Endodermal cell (in vitro differentiated cells): ENCODE measurements at regions not wholly inside any gene's neighbourhood (a gene's known extent, or its start where the extent isn't known, plus 50 kb on each side); places are given as distances from the start of the nearest gene placed in this dataset.
"Not testable (repeated sequence)": the region's sequence is repeated elsewhere in the genome, so short reads cannot be mapped to it uniquely, and the experiment has no call there.

ENCODE experiments used
- DNase-seq: peaks from one replicate; pipeline ENCODE4 v3.0.0-alpha.2; 2017
- H3K27ac ChIP-seq: 2 replicates; pipeline ENCODE4 v1.5.1; 2013; ENCODE audit warnings: mild to moderate bottlenecking, low read depth, low read length, moderate library complexity
- H3K27me3 ChIP-seq: 2 replicates; pipeline ENCODE4 v1.6.1; 2013; ENCODE audit warnings: mild to moderate bottlenecking, low read length, moderate library complexity; ENCODE audit not compliant: insufficient read depth, control insufficient read depth, poor library complexity, severe bottlenecking
- H3K36me3 ChIP-seq: 2 replicates; pipeline ENCODE4 v1.7.0; 2013; ENCODE audit warnings: mild to moderate bottlenecking, low read length, moderate library complexity; ENCODE audit not compliant: control insufficient read depth, insufficient read depth
- H3K4me1 ChIP-seq: one replicate; pipeline ENCODE4 v1.7.0; 2013; ENCODE audit warnings: low read length; ENCODE audit not compliant: control insufficient read depth, insufficient read depth
- H3K4me3 ChIP-seq: 2 replicates; pipeline ENCODE4 v1.5.1; 2013; ENCODE audit warnings: mild to moderate bottlenecking, low read length, moderate library complexity
- H3K9ac ChIP-seq: 2 replicates; pipeline ENCODE4 v1.6.1; 2013; ENCODE audit warnings: mild to moderate bottlenecking, low read length, moderate library complexity; ENCODE audit not compliant: poor library complexity, severe bottlenecking; ENCODE audit errors: extremely low read depth
- H3K9me3 ChIP-seq: 2 replicates; pipeline ENCODE4 v1.6.1; 2013; ENCODE audit warnings: mild to moderate bottlenecking, low read length, moderate library complexity; ENCODE audit not compliant: control insufficient read depth
- H3K27ac Mint-ChIP-seq: 2 replicates; pipeline ENCODE4 v1.8.0; 2020; ENCODE audit warnings: mixed read lengths
- H3K27me3 Mint-ChIP-seq: 2 replicates; pipeline ENCODE4 v1.8.0; 2021; ENCODE audit warnings: mild to moderate bottlenecking, mixed read lengths; ENCODE audit not compliant: insufficient read depth
- H3K36me3 Mint-ChIP-seq: 2 replicates; pipeline ENCODE4 v1.8.0; 2020; ENCODE audit warnings: low read depth, mixed read lengths
- H3K4me1 Mint-ChIP-seq: 2 replicates; pipeline ENCODE4 v1.8.0; 2020; ENCODE audit warnings: mixed read lengths
- H3K4me3 Mint-ChIP-seq: 2 replicates; pipeline ENCODE4 v1.8.0; 2020; ENCODE audit warnings: mild to moderate bottlenecking, moderate library complexity, mixed read lengths
- H3K9me3 Mint-ChIP-seq: 2 replicates; pipeline ENCODE4 v1.8.0; 2020; ENCODE audit warnings: mild to moderate bottlenecking, mixed read lengths
- WGBS, 2 experiments: methylation state at CpG; one replicate each; pipeline versions ENCODE4 v1.1.5 to v1.1.7; 2013; ENCODE audit warnings: missing lambda C conversion rate in 2 of 2, mixed read lengths in 1 of 2; ENCODE audit not compliant: insufficient coverage in 1 of 2, insufficient read length in 1 of 2; 5-methylcytosine and 5-hydroxymethylcytosine counted together
- TF ChIP-seq, protein P1 (sequence below): fragments of 200-600 bp; sonication (generic); conservative IDR thresholded peaks from 2 replicates; pipeline ENCODE4 v1.5.0; 2021; ENCODE audit warnings: antibody characterized with exemption, mild to moderate bottlenecking

- H3K9ac ChIP-seq, H3K9me3 ChIP-seq, H3K27me3 ChIP-seq, H3K27me3 Mint-ChIP-seq, H3K9me3 Mint-ChIP-seq, DNase-seq, H3K4me3 Mint-ChIP-seq, H3K36me3 ChIP-seq, H3K4me1 Mint-ChIP-seq, H3K36me3 Mint-ChIP-seq, H3K4me3 ChIP-seq, H3K4me1 ChIP-seq, H3K27ac ChIP-seq, H3K27ac Mint-ChIP-seq: not testable (repeated sequence)
- 90 to 100% methylated on average over 4 to 10 of the region's 10 CpGs for WGBS, 2 experiments
- TF ChIP-seq, protein P1, sequence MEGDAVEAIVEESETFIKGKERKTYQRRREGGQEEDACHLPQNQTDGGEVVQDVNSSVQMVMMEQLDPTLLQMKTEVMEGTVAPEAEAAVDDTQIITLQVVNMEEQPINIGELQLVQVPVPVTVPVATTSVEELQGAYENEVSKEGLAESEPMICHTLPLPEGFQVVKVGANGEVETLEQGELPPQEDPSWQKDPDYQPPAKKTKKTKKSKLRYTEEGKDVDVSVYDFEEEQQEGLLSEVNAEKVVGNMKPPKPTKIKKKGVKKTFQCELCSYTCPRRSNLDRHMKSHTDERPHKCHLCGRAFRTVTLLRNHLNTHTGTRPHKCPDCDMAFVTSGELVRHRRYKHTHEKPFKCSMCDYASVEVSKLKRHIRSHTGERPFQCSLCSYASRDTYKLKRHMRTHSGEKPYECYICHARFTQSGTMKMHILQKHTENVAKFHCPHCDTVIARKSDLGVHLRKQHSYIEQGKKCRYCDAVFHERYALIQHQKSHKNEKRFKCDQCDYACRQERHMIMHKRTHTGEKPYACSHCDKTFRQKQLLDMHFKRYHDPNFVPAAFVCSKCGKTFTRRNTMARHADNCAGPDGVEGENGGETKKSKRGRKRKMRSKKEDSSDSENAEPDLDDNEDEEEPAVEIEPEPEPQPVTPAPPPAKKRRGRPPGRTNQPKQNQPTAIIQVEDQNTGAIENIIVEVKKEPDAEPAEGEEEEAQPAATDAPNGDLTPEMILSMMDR: peak; percentile 47
These were observed 304.6 kb downstream of the CCDC74A start for GRCh38 chr2:131832209-131832780.

- not testable (repeated sequence) for H3K4me3 ChIP-seq, H3K4me1 Mint-ChIP-seq, DNase-seq, H3K27me3 ChIP-seq, H3K4me1 ChIP-seq, H3K9me3 ChIP-seq, H3K36me3 Mint-ChIP-seq, H3K36me3 ChIP-seq, H3K27ac ChIP-seq, H3K4me3 Mint-ChIP-seq, H3K9me3 Mint-ChIP-seq, H3K27ac Mint-ChIP-seq, H3K9ac ChIP-seq, H3K27me3 Mint-ChIP-seq
- WGBS, 2 experiments: 83% methylated on average over 4 of the region's 4 CpGs; no CpG with 5 or more reads in 1 of the 2 experiments
These were observed 305.2 kb downstream of the CCDC74A start for GRCh38 chr2:131832917-131833316.

- H3K36me3 ChIP-seq, H3K27ac ChIP-seq, DNase-seq, H3K27me3 ChIP-seq, H3K36me3 Mint-ChIP-seq, H3K4me1 Mint-ChIP-seq, H3K4me1 ChIP-seq, H3K4me3 Mint-ChIP-seq, H3K9ac ChIP-seq, H3K9me3 ChIP-seq, H3K27me3 Mint-ChIP-seq, H3K27ac Mint-ChIP-seq, H3K9me3 Mint-ChIP-seq, H3K4me3 ChIP-seq: not testable (repeated sequence)
- 80 to 87% methylated on average over 10 to 24 of the region's 24 CpGs for WGBS, 2 experiments
These were observed 305.9 kb downstream of the CCDC74A start for GRCh38 chr2:131833367-131834202.

- H3K4me3 Mint-ChIP-seq, H3K36me3 Mint-ChIP-seq, H3K27ac ChIP-seq, DNase-seq, H3K9me3 Mint-ChIP-seq, H3K36me3 ChIP-seq, H3K9ac ChIP-seq, H3K27me3 Mint-ChIP-seq, H3K27me3 ChIP-seq, H3K4me1 ChIP-seq, H3K27ac Mint-ChIP-seq, H3K4me1 Mint-ChIP-seq, H3K4me3 ChIP-seq, H3K9me3 ChIP-seq: not testable (repeated sequence)
- 91 to 96% methylated on average over 15 to 31 of the region's 31 CpGs for WGBS, 2 experiments
These were observed 306.7 kb downstream of the CCDC74A start for GRCh38 chr2:131834203-131835020.

DNA sequence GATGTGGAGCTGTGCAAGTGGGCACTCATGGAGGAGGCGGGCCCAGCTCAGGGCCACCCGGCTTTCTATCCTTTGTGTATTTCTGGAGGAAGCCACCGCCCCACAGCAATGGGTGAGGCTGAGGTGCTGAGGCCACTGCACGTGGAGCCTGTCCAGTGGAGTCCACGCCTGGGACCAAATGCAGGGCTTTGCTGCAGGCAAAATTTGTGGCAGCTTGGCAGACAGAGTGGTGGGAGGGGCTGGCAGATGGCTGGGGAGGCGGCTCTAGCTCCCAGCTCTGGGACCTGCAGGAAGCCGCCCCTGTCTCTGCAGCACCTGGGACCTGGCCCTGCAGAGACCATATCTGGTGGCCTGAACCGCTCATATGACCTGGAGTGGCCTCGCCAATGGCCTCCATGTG, 307.3 kb downstream of the CCDC74A start:
- not testable (repeated sequence) for H3K9me3 ChIP-seq, H3K36me3 ChIP-seq, H3K4me3 ChIP-seq, H3K4me3 Mint-ChIP-seq, H3K36me3 Mint-ChIP-seq, H3K27ac Mint-ChIP-seq, DNase-seq, H3K27me3 ChIP-seq, H3K4me1 Mint-ChIP-seq, H3K9ac ChIP-seq, H3K4me1 ChIP-seq, H3K27me3 Mint-ChIP-seq, H3K27ac ChIP-seq, H3K9me3 Mint-ChIP-seq
- 94 to 100% methylated on average over 1 to 9 of the region's 9 CpGs for WGBS, 2 experiments
